HEK293T (cell line): ENCODE measurements at regions not wholly inside any gene's neighbourhood (a gene's known extent, or its start where the extent isn't known, plus 50 kb on each side); places are given as distances from the start of the nearest gene placed in this dataset.

Experiments
- ARNT ChIP-seq: fragments of 450-650 bp; IDR thresholded peaks from 2 replicates; pipeline ENCODE4 v1.6.1; 2017; ENCODE audit warnings: mild to moderate bottlenecking
- BHLHE40 ChIP-seq: fragments of 450-650 bp; IDR thresholded peaks from 2 replicates; pipeline ENCODE4 v1.6.1; 2016; ENCODE audit warnings: mild to moderate bottlenecking, moderate library complexity, borderline replicate concordance
- CTBP1 ChIP-seq: fragments of 450-650 bp; IDR thresholded peaks from 2 replicates; pipeline ENCODE4 v1.6.1; 2016; ENCODE audit warnings: borderline replicate concordance
- ELF4 ChIP-seq: fragments of 450-650 bp; IDR thresholded peaks from 2 replicates; pipeline ENCODE4 v1.6.1; 2017; ENCODE audit warnings: antibody characterized with exemption
- FOXA1 ChIP-seq: fragments of 450-650 bp; IDR thresholded peaks from 2 replicates; pipeline ENCODE4 v1.6.1; 2016; ENCODE audit warnings: mild to moderate bottlenecking
- FOXM1 ChIP-seq: fragments of 450-650 bp; IDR thresholded peaks from 2 replicates; pipeline ENCODE4 v1.6.1; 2017; ENCODE audit warnings: mild to moderate bottlenecking, borderline replicate concordance
- HDGF ChIP-seq: fragments of 450-650 bp; IDR thresholded peaks from 2 replicates; pipeline ENCODE4 v1.6.1; 2017; ENCODE audit warnings: antibody characterized with exemption, borderline replicate concordance
- L3MBTL2 ChIP-seq: fragments of 450-650 bp; conservative IDR thresholded peaks from 2 replicates; pipeline ENCODE4 v1.6.1; 2016; ENCODE audit warnings: mild to moderate bottlenecking
- LEF1 ChIP-seq: fragments of 450-650 bp; IDR thresholded peaks from 2 replicates; pipeline ENCODE4 v1.6.1; 2017; ENCODE audit warnings: mild to moderate bottlenecking, borderline replicate concordance
- SP1 ChIP-seq: fragments of 450-650 bp; IDR thresholded peaks from 2 replicates; pipeline ENCODE4 v1.6.1; 2017
- SUZ12 ChIP-seq: fragments of 450-650 bp; IDR thresholded peaks from 2 replicates; pipeline ENCODE4 v1.6.1; 2016; ENCODE audit warnings: mild to moderate bottlenecking
- TARDBP ChIP-seq: fragments of 450-650 bp; IDR thresholded peaks from 2 replicates; pipeline ENCODE4 v1.6.1; 2016
- ZNF384 ChIP-seq: fragments of 450-650 bp; IDR thresholded peaks from 2 replicates; pipeline ENCODE4 v1.6.1; 2016
- TF ChIP-seq, protein P1 (sequence below): fragments of 450-650 bp; IDR thresholded peaks from 2 replicates; pipeline ENCODE4 v1.6.1; 2016

DNA sequence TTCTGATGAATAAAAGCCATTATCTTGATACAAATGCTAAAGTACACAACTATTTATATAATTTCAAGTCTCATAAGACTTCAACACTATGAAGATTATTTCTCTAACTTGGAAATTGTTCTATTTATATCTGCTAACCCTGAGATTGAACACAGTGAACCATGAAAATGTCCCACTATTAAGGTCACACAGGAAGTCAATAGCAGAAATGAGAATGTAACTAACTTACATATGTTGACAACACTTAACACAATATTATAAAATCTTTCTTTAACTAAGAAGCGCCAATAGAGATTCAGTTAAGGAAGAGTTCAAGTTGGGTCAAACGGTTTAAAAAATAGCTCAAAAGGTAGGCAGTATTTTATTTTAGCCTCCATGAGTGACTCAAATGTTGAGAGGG lies 551.8 kb upstream of the CBLB start:
- no peak for TF ChIP-seq FOXM1
- no peak for TF ChIP-seq ARNT
- TF ChIP-seq SP1 = no peak
- no peak for TF ChIP-seq FOXA1
- no peak for TF ChIP-seq L3MBTL2
- TF ChIP-seq ZNF384 = no peak
- no peak for TF ChIP-seq TARDBP
- no peak for TF ChIP-seq SUZ12
- no peak for TF ChIP-seq ELF4
- no peak for TF ChIP-seq HDGF
- no peak for TF ChIP-seq LEF1
- TF ChIP-seq, protein P1, sequence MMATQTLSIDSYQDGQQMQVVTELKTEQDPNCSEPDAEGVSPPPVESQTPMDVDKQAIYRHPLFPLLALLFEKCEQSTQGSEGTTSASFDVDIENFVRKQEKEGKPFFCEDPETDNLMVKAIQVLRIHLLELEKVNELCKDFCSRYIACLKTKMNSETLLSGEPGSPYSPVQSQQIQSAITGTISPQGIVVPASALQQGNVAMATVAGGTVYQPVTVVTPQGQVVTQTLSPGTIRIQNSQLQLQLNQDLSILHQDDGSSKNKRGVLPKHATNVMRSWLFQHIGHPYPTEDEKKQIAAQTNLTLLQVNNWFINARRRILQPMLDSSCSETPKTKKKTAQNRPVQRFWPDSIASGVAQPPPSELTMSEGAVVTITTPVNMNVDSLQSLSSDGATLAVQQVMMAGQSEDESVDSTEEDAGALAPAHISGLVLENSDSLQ = no peak
- no peak for TF ChIP-seq BHLHE40
- no peak for TF ChIP-seq CTBP1
